ENCODE measurements at regions not wholly inside any gene's neighbourhood (a gene's known extent, or its start where the extent isn't known, plus 50 kb on each side); places are given as distances from the start of the nearest gene placed in this dataset.
A peak's percentile ranks its signal among the peaks of the same experiment; 100 is the strongest.

DNA sequence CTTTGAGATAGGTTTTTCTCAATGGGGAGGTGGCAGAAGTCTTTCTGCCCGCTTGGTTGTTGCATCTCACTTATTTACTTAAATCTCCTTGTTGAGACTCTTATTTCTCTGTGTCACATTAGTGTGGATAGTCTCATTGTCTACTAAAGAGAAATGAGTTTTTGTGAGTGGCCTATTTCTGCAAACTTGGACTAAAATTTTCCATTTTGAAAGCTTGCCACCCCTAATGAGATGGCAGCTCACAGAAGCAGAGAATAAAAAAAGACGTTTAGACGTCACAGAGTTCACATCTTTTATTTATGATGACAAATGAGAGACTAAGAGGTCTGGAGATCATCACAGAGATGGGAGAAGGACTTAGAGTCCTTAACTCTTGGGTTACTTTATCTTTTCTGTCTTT, 262.7 kb upstream of the PHYHIPL start:
- intact Hi-C loops (cut with DNase I), result no loop called here
- Histone ChIP-seq H3K4me3 (no peak overlapping the region), H3K9me3 (no peaks in the 10 kb centered on the region), H3K36me3 (no peaks in the 10 kb centered on the region), H3K27ac (no peak overlapping the region), H3K4me1 (no peaks in the 10 kb centered on the region), H3K27me3 (no peaks in the 10 kb centered on the region)
- DNase-seq (no peak), ATAC-seq (no peak)
- TF ChIP-seq, protein P1, sequence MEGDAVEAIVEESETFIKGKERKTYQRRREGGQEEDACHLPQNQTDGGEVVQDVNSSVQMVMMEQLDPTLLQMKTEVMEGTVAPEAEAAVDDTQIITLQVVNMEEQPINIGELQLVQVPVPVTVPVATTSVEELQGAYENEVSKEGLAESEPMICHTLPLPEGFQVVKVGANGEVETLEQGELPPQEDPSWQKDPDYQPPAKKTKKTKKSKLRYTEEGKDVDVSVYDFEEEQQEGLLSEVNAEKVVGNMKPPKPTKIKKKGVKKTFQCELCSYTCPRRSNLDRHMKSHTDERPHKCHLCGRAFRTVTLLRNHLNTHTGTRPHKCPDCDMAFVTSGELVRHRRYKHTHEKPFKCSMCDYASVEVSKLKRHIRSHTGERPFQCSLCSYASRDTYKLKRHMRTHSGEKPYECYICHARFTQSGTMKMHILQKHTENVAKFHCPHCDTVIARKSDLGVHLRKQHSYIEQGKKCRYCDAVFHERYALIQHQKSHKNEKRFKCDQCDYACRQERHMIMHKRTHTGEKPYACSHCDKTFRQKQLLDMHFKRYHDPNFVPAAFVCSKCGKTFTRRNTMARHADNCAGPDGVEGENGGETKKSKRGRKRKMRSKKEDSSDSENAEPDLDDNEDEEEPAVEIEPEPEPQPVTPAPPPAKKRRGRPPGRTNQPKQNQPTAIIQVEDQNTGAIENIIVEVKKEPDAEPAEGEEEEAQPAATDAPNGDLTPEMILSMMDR (IDR thresholded peaks at IDR 0.05), result no peak

DNA sequence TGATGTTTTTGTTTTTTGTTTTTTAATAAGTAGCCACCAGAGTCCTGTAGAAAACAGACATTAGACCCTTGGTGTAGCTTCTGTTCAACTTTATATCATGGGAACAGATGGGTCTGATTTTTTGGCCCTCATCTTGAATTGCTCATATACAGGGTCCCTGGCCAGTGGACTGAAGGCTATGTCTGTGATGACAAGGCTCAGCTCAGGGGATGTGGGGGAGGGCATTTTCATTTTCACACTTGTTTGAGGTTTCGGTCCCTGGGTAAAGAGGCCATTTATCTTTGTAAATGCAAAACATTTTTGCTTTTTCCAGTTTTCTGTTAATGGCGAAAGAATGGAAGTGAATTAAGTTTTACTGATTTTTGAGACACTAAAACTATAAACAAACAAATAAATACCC, 257.6 kb upstream of the PHYHIPL start:
- TF ChIP-seq, protein P1 (IDR thresholded peaks at IDR 0.05), result no peak
- H3K36me3 ChIP-seq, result no peaks in the 10 kb centered on the region
- no peak for ATAC-seq
- no peaks in the 10 kb centered on the region for H3K4me1 ChIP-seq
- H3K4me3 ChIP-seq, result no peak overlapping the region
- no peak overlapping the region for H3K27ac ChIP-seq
- H3K27me3 ChIP-seq, result no peaks in the 10 kb centered on the region
- H3K9me3 ChIP-seq, result no peaks in the 10 kb centered on the region
- DNase-seq, result no peak
- intact Hi-C loops (cut with DNase I), result no loop called here

DNA sequence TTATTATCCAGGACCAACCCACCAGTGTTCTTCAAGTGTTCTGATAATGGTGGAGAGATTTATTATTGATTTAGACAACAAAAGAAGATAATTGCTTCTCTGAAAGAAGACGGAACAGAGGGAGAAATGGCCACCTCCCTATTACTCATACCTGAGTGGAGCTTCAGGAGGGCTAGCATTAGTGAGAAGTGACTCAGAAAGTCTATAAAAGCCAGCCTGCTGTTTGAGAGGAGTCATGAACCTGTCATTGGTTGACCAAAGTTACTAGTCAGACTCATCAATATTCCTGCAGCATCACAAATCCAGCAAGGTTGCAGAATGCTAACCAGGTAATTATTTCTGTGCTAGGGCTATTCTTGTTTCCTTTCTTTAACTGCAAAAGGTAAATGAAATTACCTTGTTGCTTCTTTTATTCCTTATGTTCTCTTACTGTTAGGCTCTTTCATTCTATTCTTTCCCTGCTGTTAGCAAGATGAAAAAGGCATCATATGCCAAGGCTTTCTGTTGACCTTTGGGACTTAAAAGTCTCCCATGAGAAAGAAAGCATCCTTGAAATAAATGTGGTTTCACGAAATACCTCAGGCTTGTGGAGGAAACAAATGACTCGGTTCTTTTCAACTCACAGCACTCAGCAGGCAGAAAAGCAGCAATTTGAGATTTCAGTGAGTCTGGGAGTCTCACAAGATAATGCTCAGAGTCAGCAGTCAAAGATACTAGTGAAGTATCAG, 256.4 kb upstream of the PHYHIPL start:
- Histone ChIP-seq H3K27ac (no peak overlapping the region), H3K36me3 (no peaks in the 10 kb centered on the region), H3K9me3 (no peaks in the 10 kb centered on the region), H3K27me3 (no peaks in the 10 kb centered on the region), H3K4me1 (no peaks in the 10 kb centered on the region), H3K4me3 (no peak overlapping the region)
- no peak for DNase-seq
- TF ChIP-seq, protein P1 (IDR thresholded peaks at IDR 0.05), result no peak
- ATAC-seq, result peak; percentile 24
- intact Hi-C loops (cut with DNase I), result no loop called here

DNA sequence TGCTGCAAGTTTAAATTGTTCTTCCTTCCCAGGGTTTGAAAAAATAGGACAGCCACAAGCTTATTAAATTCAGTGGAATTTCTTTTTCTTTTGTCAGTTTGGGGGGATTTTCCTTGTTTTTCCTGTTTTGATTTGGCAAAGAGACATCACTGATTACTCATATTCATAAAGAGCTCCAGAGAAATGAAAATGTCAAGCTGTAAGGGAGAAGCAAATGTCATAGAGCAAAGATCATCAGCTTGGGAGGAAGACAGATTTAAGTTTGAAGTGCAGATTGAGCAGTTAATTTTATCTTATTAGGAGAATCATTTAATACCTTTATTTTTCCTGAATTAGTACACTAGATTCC, 255.8 kb upstream of the PHYHIPL start:
- Histone ChIP-seq H3K4me3 (no peak overlapping the region), H3K27me3 (no peaks in the 10 kb centered on the region), H3K27ac (no peak overlapping the region), H3K9me3 (no peaks in the 10 kb centered on the region), H3K4me1 (no peaks in the 10 kb centered on the region), H3K36me3 (no peaks in the 10 kb centered on the region)
- intact Hi-C loops (cut with DNase I), result no loop called here
- ATAC-seq (no peak), DNase-seq (no peak)
- TF ChIP-seq, protein P1 (IDR thresholded peaks at IDR 0.05), result no peak

DNA sequence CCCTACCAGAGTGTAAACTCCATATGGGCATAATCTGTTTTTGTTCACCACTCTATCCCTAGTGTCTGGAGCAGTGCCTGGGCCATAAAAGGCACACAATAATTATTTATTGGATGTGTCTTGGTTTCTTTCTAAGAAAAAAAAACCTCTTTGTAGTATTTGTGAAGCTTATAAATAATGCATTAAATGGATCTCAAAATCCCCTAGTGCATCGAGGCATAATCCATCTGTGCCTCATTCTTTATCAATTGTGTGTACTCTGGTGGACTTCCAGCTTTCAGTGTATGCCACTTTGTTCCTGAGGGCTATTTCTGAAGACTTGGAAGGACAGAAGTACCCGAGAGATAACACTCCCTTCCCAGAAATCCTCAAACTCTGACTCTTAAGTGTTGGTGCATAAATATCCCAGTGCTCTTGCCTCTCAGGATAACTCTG, 255.0 kb upstream of the PHYHIPL start:
- Histone ChIP-seq H3K27me3 (no peaks in the 10 kb centered on the region), H3K36me3 (no peaks in the 10 kb centered on the region), H3K4me1 (no peaks in the 10 kb centered on the region), H3K27ac (no peak overlapping the region), H3K9me3 (no peaks in the 10 kb centered on the region), H3K4me3 (no peak overlapping the region)
- DNase-seq, result no peak
- TF ChIP-seq, protein P1 (IDR thresholded peaks at IDR 0.05), result no peak
- ATAC-seq, result no peak
- intact Hi-C loops (cut with DNase I), result no loop called here

Measured in left lung (tissue), 4 donors.